Ecto neural progenitor cell (in vitro differentiated cells): ENCODE measurements at regions not wholly inside any gene's neighbourhood (a gene's known extent, or its start where the extent isn't known, plus 50 kb on each side); places are given as distances from the start of the nearest gene placed in this dataset.

ENCODE experiments used
- DNase-seq: peaks from one replicate; pipeline ENCODE4 v3.0.0-alpha.2; 2018; ENCODE audit warnings: low spot score

GRCh38 chr14:89015016-89015415, 190.6 kb downstream of the TTC8 start:
- no peak for DNase-seq

GRCh38 chr14:89017417-89017816, 193.0 kb downstream of the TTC8 start:
- no peak for DNase-seq

DNA sequence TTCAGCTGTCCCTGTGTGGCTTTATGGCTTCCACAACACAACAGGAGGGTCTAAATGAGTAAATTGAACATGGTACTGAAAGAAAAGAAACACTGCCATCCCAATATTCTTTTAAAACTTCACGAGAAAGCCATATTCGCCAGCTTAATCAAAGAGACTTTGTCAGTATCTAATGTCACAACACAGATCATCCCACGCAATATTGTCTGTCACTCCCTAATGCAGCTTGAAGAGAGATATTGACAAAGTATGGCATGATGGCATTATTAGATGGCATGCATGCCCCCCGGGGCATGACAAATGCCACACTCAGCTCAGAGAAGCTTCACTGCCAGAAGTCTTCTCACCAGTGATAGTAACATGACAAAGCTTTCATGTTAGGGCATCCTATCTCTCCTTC, 197.8 kb downstream of the TTC8 start:
- DNase-seq: no peak

DNA sequence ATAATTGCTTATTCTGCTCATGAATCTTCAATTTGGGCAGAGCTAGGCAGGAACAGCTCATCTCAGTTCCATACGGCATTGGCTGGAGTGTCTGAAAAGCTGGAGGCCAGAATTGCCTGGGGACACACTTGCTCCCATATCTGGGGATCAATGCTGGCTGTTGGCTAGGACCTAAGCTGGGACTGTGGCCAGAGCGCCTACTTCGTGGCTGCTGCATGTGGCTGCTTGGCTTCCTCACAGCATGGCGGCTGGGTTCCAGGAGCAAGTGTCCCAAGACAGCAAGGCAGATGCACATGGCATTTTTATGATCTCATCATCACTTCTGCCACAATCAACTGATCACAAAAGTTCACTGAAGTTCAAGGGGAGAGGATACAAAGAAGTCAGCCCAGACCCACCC, 200.2 kb downstream of the TTC8 start:
- DNase-seq: no peak

GRCh38 chr14:89025561-89026236, 201.2 kb downstream of the TTC8 start:
- DNase-seq: no peak

- peak; percentile 80 for DNase-seq
Observed at GRCh38 chr14:89027097-89027740, 202.8 kb downstream of the TTC8 start.

DNA sequence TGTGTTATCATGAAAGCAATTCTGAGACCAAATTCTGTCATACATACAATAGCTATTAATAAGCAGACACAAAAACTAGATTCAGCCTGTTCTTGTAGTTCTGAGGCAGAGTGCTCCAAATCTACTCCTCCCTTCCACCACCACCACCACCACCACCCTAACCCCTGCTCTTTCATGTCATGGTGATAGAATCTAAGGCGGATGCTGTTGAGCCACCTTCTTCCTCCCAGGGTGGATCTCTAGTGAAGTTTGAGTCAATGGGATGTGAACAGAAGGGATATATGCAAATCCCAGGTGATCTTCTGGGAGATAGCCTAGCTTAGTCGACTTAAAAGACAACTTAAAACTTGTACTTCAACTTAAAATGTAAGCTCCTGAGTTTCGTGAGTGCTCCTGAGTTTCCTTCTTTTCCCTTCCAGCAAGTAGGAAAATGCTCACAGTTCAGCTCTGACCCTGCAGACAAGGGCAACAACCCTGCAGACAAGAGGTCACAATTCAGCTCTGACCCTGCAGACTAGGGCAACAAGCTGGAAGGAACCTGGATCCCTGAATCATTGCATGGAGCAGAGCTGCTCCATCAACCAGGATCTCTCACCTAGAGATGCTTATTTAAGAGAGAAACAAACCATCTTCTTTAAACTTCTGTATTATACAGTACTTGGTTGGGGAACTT, 204.1 kb downstream of the TTC8 start:
- DNase-seq: no peak

DNA sequence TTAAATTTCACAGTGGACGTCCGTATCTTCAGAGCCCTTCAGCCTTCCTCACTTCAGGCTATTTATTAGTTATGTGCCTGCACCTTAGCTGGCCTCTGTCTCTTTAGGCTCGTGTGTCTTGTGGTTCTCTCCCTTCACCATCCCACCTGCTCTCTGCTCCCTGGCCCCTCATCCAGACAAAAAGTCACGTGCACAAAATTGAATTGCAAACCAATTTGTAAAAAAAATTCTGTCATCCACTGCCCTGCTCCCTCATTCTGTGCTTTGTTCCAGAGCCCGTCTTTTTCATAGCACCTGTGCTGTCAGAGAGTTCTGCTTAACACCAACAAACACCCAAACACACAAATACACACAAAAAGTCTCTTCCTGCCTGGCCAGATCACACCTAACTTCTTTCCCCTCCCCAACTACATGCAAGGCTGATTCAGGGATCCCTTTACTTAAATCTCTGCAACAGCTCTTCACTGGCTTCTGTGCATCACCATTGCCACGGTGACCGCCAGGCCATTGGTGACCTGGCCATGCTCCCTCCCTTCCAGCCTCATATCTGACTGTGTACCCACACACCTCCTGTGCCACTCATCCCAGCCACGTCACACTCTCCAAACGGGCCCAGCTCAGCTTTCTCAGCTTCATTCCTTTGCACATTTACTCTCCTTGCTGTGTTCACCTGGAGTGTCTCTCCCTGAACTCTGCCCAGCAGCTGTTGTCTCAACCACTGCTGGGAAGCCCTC, 205.7 kb downstream of the TTC8 start:
- no peak for DNase-seq

DNA sequence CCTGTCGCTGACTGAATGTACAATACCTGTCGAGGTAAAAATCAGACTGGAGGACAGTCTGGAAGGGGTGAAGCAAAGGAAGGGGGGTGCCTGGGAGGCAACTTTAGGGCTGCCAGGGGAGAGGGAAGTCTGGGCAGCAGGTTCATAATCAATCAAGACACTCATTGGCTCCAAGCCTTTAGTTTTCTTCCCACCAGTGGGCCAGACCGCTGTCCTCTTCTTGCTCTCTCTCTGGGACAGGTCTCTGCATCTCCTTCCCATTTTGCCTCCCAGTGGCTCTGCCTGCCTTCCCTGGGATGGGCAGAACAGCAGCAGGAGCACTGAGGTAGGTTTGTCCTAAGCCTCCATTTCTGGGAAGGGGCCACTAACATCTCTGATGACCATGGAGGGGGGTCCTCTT, 206.5 kb downstream of the TTC8 start:
- DNase-seq: no peak

- DNase-seq: no peak
Observed at GRCh38 chr14:89032086-89032649, 207.7 kb downstream of the TTC8 start.

GRCh38 chr14:89033756-89034155, 209.3 kb downstream of the TTC8 start:
- DNase-seq: no peak

DNA sequence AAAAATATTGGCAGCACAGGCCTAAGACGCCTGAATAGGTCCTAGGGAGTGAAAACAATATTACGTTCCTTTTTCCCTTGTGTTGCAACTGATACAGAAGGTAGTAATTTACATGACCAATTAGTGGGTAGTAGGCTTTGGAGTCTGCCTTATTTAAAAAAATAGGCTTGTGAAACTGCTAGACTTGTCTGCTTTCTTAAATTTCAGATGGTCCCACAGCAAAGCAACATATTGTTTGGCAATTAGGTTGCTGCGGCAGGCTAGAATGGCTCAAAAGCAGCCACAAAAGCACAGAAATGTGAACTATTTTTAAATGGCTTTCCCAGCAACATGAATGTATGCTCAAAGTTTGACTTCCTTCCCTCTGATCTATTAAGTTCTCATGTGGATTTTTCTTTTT, 211.9 kb downstream of the TTC8 start:
- DNase-seq: no peak

GRCh38 chr14:89037065-89037464, 212.6 kb downstream of the TTC8 start:
- DNase-seq: no peak

- no peak for DNase-seq
Observed at GRCh38 chr14:89040080-89040459, 215.6 kb downstream of the TTC8 start.

DNA sequence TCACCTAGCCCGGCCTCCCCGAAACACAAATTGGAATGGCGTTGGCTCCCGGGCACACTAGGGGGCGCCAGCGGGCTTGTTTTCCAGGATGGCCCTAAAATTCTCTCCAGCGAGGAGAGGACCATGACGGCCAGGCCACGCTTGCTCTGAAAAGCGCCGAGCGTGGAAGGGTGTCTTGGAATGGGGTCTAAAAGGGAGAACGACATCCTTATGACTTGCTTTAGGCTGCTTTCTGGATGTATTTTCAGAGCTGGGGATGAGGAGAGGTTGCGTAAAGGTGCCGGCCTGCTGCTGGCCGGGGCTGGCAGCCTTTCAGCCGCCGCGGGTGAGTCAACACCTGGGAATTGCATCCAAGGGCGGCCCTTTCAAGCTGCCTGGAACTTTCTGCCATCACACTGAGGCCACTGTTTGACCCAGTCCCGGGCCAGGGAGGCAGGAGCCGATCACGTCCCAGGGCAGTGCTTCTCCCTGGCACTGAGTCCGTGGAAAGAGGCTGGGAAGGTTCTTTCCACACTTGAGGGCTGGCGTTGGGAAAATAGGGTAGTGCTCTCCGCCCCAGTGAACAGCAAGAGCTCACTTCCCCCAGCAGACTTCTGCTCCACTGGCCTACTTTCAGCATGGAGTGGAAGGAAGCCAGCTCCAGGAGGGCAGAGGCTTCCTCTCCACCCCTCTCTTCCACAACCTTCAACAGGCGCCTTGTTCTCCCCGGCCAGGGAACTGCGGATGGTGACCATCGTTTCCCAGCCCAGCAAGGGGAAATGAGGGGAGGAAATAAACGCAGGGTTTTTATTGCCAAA, 216.2 kb downstream of the TTC8 start:
- DNase-seq: peak; percentile 94

DNA sequence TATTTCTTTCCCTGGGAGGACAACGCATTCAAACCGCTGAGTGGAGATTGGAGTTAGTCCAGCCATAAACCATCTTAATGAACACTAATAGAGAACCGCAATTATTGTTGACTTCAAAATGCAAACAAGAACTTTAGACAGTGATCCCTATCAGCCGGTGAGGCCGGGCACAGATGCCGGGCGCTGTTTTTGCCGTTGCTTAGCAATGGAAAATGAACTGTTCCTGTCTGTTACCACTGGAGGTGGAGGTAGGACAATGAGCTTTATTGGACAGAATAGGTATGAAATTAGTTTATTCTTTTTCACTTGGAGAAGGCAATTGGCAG, 216.8 kb downstream of the TTC8 start:
- no peak for DNase-seq

DNA sequence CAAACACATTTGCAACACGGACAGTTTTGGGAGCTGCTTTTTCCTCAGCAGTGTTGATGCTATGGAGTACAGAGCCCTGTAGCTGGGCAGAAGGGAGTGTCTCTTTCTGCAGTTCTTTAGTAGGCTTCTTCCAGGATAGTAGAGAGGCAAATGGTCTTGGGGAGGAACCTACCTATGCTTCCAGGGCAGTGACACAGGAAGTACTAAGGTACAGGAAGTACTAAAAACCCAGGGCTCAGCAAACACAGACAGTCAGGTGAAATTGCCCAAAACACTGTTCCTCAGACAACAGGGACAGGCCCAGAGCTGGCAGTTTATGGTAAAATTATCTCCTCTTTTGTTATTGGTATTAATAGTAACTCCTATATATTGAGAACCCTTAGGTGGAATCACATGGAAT, 217.6 kb downstream of the TTC8 start:
- no peak for DNase-seq

DNA sequence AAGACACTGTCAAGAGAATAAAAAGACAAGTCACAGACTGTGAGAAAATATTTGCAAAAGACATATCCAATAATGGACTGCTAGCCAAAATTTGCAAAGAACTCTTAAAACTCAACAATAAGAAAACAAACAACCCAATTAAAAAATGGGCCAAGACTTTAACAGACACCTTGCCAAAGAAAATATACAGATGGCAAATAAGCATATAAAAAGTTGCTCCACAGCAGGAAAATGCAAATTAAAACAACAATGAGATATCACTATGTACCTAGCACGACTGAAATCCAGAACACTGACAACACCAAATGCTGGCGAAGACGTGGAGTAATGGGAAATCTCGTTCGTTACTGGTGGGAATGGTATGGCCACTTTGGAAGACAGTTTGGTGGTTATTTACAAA, 228.9 kb downstream of the TTC8 start:
- DNase-seq: no peak

DNA sequence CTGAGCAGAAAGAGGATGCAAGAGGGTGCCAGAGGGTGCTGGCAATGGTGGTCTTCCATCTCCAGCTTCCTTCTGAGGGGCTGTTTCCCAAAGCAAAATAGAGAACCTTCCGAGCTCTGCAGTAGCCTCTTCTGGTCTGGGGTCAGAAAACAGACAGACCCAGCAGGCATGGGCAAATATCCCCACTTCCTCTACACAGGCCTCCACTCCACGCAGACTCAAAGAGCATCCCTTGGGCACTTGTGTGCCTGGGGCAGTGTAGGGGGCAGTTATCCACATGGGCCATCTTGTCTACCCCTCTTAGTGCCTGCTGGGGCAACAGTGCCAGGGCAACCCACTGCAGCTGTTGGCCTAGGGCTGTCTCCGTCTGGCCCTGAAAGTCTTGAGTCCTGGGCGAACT, 231.9 kb downstream of the TTC8 start:
- DNase-seq: no peak

DNA sequence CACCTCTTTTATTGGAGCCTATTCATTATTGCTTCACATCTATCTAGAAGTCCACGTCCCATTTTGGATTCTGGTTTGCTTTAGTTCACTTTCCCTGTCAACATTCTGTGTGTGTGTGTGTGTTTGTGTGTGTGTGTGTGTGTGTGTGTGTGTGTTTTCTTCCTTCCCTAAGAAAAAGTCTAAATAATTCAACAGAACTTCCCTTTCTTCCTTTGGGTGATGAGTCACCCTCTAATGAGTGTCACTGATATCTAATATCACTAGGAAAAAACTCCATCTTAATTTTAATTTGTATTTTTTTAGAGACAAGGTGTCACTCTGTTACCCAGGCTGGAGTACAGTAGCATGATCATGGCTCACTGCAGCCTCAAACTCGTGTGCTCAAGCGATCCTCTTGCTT, 234.2 kb downstream of the TTC8 start:
- no peak for DNase-seq

GRCh38 chr14:89060191-89060590, 235.7 kb downstream of the TTC8 start:
- DNase-seq: no peak

DNA sequence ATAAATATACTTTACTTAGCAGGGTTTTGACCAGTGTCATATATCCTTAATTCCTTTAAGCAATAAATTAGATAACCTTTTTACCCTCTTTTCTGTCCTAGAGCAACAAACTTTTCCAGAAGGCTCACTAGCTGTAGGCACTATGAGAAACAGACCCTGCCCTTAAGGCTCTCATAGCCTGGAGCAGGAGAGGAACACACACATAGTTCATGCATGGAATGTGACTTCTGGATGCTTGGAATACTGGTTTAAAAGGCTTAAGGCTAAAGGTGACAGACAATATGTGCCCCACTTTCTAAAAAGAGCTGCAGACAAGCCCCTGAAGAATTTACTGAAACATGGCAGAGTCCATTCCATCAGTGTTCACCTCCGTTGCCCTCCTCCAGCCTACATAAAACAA, 237.2 kb downstream of the TTC8 start:
- no peak for DNase-seq
